DMS53 (cell line): ENCODE measurements at regions not wholly inside any gene's neighbourhood (a gene's known extent, or its start where the extent isn't known, plus 50 kb on each side); places are given as distances from the start of the nearest gene placed in this dataset.

ENCODE experiments used
- DNase-seq: peaks from one replicate; lab custom pipeline; 2025; lab: John Stamatoyannopoulos, UW

DNA sequence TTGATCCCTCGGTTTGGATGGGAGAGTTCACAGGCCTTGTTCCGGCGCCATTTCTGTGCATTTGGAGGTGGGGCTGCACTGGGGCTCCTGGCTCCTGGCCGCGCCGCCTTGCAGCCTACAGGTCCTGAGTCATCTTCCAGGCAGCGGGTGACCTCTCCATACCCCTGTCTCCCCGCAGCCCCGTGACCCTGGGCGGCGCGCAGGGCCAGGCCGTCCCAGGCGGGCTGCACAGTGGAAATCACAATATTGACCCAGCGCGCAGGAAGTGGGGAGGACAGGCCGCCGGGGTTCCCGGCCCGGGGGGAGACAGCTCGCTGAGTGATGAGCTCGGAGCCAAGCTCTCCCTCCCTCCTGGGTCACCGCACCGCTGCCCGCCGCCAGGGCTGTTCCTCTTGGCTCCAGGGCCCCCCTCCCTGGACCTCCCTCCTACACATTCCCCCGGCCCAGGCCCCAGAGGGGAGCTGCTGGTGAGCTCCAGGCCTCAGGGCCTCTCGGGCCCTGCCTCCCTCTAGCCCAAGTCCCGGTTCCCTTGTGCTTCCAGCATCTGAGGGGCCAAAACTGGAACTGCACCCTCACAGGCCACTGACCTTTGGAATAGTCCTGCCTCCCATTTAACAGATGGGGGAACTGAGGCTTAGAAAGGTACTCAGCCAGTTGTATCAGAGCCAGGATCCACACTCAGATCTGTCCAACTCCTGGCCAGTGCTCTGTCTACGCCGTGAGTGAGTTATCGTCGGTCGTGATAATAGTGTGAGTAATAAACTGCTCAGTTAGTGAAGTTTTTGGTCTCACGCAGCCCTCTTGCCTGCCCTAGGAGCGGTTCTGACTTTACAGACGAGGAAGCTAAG, 142.9 kb upstream of the WNT4 start:
- DNase-seq = no peak

DNA sequence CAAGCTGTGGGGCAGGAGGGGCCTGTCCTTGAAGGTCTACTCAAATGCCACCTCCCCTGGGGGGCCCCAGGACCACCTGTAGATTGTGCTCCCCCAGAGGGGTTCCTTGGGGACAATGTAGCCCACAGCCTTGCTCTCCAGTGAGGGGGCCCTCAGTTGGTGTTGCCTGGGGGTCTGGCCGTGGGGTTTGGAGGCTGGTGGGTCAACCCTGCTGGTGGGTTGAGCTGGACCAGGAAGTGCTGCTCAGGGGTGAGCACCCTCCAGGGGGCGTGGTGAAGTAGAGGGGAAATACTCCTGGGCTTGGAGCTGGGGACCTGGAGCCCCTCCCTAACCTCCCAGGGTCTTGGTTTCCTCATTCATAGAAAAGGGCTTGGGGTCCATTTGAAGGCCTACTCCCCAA, 143.6 kb upstream of the WNT4 start:
- no peak for DNase-seq

DNA sequence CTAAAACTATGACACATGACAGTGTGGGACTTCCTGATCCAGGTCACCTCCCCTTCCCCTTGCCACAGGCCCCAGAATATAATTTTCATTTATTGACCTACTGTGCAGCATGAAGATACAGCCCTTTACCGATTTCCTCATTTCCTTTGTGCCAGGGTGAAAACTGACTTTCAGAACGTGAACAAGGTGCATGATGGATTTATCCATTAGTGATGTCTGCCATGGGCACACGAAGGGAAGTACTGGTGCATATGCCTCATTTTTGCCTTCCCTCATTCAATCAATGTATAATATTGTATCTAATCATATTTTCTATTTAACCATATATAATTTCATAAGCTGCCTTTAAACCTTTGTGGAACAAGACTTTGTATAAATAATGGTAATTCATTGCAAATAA, 144.4 kb upstream of the WNT4 start:
- peak; percentile 15 for DNase-seq

DNA sequence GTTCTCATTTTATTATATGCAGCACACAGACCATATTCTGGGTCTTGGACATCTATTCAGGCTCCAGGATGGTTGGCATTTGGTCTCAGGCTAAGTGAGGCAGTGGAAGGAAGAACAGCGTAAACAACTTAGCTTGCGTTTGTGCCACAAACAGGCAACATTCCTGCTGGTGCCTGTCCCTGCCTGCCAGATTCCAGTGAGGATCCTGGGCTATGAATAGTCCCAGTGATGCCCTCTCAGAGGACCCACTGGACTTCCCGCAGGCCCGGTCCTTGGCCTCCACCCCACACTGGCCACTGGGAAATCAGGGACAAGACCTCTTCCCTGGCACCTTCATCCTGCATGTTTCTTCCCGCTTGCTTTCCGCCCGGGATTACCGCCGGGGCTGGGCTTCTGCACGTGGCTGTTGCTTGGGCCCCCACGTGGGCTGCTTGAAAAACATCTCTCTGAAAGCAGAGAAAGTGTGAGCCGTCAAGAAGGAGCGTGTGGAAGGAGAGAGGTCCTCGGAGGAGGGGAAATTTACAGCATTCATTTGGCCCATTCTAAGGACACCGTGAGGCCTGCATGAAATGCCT, 145.1 kb upstream of the WNT4 start:
- DNase-seq = no peak

DNA sequence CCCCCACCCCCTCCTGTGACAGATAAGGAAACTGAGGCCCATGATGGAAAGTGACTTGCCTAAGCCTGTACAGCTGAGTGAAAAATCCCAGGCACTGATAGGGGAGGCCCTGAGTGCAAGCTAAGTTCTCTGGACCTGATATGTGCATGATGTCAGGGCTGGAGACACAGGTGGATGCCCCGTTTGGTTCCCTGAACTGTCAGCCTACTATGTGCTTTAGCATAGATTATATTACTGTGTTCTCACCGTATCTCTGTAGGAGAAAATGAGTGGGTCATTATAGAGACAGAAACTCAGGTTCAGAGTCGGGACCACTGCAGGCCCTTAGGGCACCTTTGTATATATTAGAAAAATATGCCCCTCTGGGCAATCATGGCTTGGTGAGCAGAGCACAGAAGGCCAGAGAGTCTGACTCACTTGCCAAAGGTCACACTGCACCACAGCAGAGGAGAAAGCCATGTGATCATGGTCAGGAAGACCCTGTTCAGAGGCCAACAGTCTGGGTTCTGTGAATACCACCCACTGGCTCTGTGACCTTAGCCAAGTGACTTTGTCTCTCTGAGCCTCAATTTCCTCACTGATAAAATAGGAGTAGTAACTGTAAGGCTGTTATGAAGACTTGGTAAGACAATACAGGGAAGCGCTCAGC, 145.8 kb upstream of the WNT4 start:
- no peak for DNase-seq

DNA sequence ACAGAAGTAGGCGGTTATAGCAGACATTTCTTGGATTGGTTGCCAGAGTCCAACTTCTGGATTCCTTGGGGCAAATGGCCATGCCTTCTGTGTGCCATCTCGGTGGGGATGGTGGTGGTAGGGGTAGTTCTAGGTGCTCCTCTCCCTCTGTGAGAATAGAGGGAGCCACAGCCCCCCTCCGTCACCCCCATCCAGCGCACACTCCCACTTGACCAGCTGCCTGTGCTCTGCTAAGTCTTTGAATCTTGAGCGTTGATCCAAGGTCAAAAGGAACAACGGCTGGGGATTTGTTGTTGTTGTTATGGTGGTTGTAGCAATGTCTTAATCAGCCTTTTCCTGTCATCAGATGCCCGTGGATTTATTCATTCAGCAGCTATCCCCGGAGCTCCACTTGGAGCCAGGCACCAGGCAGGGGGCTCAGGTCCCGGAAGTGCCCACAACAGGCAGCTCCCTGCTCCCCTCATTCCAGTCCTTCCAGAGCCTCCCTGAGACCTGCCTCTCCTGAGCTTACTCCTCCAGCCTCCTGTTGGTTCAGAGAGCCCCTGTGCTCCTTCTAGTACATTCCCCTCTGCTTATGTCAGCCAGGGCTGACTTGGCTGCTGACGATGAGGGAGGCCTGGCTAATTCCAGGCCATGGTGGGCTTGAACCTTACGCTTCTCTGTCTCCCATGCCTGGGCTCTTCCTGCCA, 146.6 kb upstream of the WNT4 start:
- no peak for DNase-seq

DNA sequence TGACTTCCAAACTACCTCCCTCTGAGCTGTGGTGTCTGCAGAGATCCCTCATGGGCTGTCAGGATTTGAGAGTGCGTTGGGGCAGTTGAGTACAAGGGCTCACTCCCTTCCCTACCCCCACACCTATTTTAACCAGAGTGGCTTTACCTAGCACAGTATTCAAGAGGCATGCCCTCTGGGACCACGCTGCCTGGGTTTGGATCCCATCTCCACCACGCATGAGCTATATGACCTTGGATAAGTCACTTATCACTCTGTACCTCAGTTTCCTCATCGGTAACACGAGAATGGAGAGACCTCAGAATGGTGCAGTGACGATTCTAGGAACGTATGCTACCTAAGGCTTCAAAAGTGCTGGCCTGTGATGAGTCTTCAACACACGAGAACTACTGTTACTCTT, 147.3 kb upstream of the WNT4 start:
- no peak for DNase-seq

DNA sequence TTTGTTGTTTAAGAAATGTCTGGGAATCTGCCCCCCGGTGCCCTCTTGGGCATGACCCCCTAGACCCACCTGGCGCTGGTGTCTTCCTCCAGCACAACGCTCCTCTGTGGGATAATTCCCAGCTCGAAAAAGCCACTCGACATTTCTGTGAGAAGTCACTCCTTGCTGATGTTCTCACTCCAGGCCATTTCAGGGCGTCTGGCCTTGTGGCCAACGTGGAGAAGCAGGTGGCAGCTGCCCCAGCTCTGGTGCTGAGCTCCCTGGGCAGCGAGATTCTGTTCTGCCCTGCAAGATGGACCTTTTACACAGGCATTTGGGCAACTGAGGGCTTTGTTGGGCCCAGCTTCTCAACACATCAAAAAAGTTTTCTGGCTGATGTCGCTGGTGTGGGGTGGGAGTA, 147.7 kb upstream of the WNT4 start:
- no peak for DNase-seq

DNA sequence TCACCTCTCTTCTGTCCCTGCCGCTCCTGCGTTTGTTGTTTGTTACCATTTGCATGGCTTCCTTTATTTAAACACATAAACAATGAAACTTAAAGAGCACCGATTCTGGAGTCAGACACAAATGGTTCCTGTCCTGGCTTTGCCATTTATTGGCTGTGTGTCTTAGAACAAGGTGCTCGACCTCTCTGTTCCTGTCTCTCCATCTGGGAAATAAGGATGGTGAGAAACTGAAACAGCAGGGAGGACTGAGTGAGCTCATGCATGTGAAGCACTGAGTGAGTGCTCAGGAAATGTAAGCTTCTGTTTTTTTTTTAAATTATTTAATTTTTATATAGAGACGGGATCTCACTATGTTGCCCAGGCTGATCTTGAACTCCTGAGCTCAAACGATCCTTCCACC, 148.2 kb upstream of the WNT4 start:
- DNase-seq = no peak

DNA sequence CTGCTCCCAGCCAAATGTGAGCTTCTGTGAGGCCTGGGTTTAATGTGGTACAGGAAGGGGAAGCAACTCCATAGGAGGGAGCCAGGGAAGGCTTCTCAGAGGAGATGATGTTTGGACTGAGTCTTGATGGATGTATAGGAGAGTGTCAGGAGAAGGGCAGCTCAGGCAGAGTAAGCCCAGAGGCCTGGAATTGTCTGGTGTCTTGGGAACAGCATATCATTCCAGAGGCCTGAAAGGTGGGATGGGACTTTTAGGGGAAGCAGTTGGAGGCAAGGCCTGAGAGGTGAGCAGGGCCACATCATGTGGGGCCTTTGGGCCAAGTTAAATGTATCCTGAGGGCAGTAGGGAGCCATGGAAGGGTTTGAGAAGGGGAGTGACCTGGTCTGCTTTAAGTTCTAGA, 148.6 kb upstream of the WNT4 start:
- DNase-seq = peak; percentile 46

DNA sequence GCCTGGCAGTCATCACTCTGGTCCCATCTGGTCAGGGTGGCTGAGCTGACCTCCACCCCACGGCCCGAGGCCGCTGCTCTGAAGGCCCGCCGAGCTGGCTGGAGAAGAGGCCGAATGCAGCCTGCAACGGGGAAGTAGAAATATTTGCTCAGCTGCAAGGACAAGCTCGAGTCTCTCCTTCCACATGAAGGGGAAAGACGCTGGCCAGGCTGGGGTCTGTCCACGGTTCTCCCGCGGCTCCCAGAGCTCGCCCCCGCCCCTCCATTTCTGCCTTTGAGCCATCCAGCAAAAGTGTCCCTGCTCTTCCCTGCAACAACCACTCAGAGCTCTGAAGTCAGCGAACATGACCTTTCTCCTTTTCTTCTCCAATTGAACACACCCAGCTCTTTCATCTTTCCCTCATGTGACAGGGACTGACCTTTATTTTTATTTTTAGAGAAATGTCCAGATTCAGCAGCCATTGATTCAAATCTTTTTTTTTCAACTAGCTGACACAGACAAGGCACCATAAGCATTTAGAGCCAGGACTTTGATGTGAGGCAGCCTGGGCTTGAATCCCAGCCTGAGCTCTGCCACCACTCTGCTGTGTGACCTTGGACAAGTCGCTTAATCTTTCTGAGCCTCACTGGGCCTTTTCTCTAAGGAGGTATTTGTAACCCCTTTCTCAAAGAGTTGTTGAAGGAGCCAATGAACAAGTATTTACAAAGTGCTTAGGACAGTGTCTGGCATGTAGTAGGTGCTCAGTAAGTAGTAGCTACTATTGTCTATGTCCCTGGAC, 149.3 kb upstream of the WNT4 start:
- DNase-seq = peak; percentile 78

DNA sequence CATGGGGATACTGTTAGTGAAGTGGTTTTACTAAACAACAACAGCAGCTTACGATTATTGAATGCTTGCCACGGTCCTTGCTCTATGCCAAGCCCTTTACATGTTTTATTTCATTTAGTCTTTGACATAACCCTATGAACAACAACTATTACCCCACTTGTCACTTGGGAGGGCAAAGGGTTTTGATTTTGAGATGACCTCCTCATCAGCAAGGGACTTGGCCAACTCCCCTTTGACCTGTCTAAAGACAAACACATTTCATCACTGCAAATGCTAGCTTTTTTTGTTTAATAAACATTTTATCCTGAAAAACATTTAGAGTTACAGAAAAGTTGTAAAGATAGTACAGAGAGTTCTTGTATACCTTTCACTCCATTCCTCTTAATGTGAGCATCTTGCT, 152.5 kb upstream of the WNT4 start:
- DNase-seq = no peak

DNA sequence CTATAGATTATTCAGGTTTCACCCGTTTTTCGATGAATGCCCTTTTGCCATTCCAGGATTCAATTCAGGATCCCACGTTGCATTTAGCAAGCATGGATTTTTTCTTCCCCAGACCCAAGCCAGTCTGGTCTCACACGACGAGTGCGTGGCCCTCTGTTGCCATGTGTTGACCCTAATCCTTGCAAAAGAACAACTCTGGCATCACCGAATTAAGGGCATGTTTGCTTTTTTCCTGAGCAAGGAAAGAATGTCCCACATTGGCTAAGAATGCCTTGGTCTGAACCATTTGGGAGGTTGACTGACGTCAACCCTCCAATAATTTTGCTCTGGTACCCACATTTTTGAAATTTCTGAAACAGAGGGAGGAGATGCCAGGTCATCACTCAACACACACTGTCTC, 153.0 kb upstream of the WNT4 start:
- no peak for DNase-seq

DNA sequence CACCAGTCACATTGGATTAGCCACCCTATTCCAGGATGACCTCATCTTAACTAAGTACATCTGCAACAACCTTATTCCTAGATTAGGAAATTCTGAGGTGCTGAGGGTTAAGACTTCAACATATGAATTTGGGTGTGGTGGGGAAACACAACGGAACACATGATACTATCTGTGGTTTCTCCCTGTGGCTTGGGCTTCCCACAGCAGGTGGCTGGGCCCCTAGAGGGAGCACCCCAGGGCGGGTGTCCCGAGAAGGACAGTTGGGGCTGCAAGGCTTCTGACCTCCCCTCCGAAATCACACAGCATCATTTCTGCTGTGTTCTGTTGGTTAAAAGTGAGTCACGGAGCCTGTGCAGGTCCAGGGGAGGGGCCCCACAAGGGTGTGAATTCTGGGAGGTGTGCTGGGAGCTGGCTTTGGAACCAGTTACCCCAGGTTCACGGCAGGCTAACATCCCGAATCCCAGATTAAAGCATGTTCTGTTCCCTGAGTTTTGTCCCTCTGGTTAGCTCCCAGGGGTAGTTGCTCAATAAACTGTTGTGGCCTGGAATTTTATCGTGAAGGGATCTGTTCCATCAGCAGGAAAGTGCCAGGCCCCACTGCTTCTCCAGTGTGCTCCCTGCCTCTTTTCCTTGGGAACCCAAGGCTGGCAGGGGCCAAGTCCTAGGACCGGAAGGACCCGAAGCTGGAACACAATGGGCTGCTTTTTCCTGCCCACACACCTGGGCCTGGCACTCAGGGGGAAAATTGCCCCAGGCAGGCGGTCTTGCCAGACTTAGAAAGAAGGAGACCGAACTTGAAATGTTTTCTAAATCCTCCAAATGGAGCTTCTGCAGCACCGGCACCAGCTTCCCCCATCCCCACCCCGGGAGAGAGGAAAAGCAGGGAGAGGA, 154.0 kb upstream of the WNT4 start:
- no peak for DNase-seq

DNA sequence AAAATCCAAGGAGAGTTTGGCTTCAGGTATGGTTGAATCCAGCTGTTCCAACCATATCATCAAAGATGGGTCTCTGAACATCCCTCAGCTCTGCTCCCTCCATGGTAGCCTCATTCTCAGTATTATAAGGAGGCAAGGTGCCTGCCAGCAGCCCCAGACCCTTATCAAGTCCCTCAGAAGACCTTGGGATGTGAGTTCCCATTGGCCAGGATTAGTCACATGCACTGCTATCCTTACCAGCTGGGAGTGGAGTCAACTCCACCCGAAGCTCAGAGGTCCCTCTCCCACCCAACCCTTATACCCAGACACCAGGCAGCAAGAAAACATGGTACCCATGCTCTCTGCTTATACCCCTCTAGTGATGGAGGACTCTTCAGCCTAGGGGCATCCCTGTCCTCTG, 153.7 kb upstream of the ZBTB40 start:
- DNase-seq = no peak

DNA sequence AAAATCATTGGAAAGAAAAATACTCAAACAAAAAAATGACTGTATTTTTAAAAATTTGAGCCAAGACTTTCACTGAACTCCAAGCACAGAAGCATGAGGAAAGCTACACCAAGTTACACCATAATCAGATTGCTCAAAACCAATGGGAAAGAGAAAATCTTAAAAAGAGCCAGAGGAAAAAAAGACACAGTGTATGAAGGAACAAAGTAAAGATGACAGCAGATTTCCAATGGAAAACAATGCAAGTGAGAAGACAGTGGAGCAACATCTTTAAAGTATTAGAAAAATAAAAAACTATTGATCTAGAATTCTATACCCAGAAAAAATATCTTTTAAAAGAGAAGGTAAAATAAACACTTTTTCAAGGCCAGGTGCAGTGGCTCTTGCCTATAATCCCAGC, 147.8 kb upstream of the ZBTB40 start:
- DNase-seq = no peak

DNA sequence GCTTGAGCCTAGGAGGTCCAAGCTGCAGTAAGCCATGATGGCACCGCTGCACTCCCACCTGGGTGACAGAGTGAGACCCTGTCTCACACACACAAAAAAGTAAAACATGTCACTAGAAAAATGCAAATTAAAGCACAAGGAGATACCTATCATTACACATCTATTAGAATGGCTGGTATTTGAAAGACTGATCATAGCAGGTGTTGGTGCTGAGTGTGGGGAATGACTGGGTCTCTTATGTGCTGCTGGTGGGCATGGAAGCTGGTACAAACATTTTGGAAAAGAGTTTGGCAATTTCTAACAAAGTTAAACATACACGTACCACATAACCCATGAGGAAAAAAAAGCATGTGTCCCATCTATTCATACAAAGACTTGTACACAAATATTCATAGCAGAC, 142.1 kb upstream of the ZBTB40 start:
- no peak for DNase-seq

DNA sequence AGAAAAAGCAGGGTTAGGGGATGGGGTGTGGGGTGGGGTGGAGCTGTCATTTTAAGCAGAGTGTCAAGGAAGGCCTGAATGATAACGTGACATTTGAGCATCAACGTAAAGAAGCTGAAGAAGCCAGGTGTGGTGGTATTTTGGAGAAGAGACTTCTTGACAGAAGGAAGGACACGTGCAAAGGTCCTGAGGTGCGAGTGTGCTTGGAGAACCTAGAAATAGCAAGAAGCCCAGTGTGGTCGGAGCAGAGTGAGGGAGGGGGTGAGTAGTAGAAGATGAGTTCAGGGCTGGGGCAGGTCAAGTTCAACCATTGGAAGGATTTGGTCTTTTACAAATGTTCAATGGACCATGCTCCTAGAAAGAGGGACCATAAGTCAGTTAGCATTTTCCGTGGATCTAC, 140.2 kb upstream of the ZBTB40 start:
- no peak for DNase-seq

DNA sequence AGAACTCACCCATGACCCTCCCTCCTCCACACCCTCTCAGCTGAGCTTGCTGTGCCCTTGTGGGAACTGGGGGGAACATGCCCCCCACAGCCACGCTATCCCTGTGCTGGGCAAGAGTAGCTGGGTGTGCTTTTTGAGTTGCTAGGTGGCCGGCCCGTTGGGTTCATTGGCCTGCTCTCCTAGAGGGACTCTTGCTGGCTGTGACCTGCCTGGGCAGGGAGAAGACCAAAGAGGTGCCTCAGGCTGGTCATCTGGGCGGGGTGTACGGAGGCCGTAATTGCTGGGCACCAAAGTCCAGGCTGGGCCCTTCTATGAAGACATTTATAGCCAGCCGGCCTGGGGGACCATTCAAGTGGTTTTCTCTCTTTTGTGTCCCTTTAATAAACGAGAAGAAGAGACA, 138.3 kb upstream of the ZBTB40 start:
- DNase-seq = no peak

DNA sequence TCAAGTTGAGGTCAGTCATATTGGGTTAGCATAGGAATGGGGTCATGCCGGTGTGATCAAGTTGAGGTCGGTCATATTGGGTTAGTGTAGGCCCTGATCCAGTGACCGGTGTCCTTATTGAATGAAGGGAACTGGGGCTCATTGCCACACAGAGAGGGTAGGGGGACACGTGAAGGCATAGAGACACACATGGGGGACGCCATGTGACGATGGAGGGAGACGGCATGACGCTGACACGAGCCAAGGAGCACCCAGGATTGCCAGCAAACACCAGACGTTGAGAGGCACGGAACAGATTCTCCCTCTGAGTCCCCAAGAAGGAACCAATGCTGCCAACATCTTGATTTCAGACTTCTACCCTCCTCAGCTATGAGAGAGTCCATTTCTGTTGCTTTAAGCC, 136.9 kb upstream of the ZBTB40 start:
- no peak for DNase-seq
